ENCODE measurements at regions not wholly inside any gene's neighbourhood (a gene's known extent, or its start where the extent isn't known, plus 50 kb on each side); places are given as distances from the start of the nearest gene placed in this dataset.

GRCh38 chr9:82750411-82750913 is 312.5 kb downstream of the RASEF start:
- TF ChIP-seq RAD21 (IDR thresholded peaks at IDR 0.05; ENCODE audit: low read depth) (no peak), TAF1 (IDR thresholded peaks at IDR 0.05; ENCODE audit: low read depth) (no peak), EP300 (IDR thresholded peaks at IDR 0.05; ENCODE audit: borderline replicate concordance) (no peak), YY1 (IDR thresholded peaks at IDR 0.05; ENCODE audit: low read depth) (no peak), EGR1 (IDR thresholded peaks at IDR 0.05) (no peak), ZBTB7A (IDR thresholded peaks at IDR 0.05; ENCODE audit: low read depth) (no peak), MAX (IDR thresholded peaks at IDR 0.05) (no peak), TEAD4 (IDR thresholded peaks at IDR 0.05) (no peak), REST (IDR thresholded peaks at IDR 0.05; ENCODE audit: low read depth) (no peak), TCF12 (IDR thresholded peaks at IDR 0.05; ENCODE audit: low read depth) (no peak), FOXM1 (IDR thresholded peaks at IDR 0.05; ENCODE audit: borderline replicate concordance, low read depth) (no peak), CREB1 (IDR thresholded peaks at IDR 0.05; ENCODE audit: low read depth) (no peak), USF1 (IDR thresholded peaks at IDR 0.05) (no peak), CEBPB (IDR thresholded peaks at IDR 0.05) (no peak)

All from Ishikawa (cell line).